Right lobe of liver (tissue), 4 donors: ENCODE measurements at regions not wholly inside any gene's neighbourhood (a gene's known extent, or its start where the extent isn't known, plus 50 kb on each side); places are given as distances from the start of the nearest gene placed in this dataset.

ENCODE experiments used
- CTCF ChIP-seq, 4 donors: fragments of 200-600 bp in 3 of 4; fragments of 450-650 bp in 1 of 4; IDR thresholded peaks; one replicate each; pipeline versions ENCODE4 v1.5.1 to v1.8.0; 2016 to 2022; ENCODE audit warnings: antibody characterized with exemption in 4 of 4, mild to moderate bottlenecking in 2 of 4
- POLR2A ChIP-seq: fragments of 450-650 bp; IDR thresholded peaks from one replicate; pipeline ENCODE4 v1.6.1; 2017; ENCODE audit warnings: antibody characterized with exemption, mild to moderate bottlenecking
- donor health status: DM: no; HTN: no; CAD: no.
- donor health status: DM: no; HTN: no; CAD: no.
- donor health status: DM: no; HTN: yes; CAD: no.

- TF ChIP-seq POLR2A, result no peak
- no peak for TF ChIP-seq CTCF (IDR thresholded peaks at IDR 0.05)
Observed at GRCh38 chr1:209250861-209251636, 332.5 kb upstream of the CAMK1G start.
